Retina (tissue), 1 donor: ENCODE measurements at regions not wholly inside any gene's neighbourhood (a gene's known extent, or its start where the extent isn't known, plus 50 kb on each side); places are given as distances from the start of the nearest gene placed in this dataset.
"Not testable (repeated sequence)": the region's sequence is repeated elsewhere in the genome, so short reads cannot be mapped to it uniquely, and the experiment has no call there.

Source experiments
- DNase-seq: peaks from one replicate; pipeline ENCODE4 v3.0.0-alpha.2; 2016

DNA sequence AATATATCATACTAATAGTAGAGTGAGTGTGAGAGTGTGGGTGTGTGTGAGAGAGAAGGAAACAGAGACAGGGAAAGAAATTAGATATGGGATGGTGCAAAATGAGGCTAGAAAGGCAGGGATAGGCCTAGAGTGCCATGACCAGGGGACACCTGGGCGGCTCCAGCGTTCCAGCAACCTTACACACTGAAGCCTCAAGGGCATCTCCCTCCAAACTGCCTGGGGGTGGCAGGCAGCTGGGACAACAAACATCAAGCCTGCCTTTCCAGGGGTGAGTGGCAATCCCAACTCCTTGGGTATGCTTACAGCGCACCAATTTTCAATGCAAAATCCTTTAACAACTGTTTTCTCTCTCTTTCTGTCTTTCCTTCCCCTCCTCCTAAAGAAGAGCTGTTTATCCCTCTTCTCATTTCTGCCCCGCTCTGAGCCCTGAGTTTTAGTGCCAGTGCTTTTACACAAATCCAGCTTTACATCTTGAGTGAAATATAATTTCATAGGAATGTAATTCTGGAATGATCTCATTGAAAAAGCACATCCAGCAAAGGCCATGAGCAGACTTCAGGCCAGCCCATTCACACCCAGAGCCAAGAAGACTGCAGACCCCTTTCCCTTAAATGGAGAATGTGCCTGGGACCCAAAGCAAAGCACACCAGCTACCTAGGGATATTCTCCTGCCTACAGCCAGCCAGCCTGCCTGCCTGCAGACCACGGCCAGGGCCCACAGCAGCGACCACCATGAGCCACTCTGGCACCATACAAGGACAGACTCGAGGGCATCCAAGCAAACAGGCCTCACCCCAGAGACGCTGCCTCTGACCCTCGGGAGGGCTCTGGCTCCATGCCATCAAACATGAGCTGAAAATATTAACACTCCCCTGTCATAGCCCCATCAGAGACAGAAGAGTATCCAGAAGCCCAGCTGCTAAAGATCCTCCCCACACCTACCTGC, 90.3 kb downstream of the RPL27A start:
- DNase-seq = no peak

DNA sequence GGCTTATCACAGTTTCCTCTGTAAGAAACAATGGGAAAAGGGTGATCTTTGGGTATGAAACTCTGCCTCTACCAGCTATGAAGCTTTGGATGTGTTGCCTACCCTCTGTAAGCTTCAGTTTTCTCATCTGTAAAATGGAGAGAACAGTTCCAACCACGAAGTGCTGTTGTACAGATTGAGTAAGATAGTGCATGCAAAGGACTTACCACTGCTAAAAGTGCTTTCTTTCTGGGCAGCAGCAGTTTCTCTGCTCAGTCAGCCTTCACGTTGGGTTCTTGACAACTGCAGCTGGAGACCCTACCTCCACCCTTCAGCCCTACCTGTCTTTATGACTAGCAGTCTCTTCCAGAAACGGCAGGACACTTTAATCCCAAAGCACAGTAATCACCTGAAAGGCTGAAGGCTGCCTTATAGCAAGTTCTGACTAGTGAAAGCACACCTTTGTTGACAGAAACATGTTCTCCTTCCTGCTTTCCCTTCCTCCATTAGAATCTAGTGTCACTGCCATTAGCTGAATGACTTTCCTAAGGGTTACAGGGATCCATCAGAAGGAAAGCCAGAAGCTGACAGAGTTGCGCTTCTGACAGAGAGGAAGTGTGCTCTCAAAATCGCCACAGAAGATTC, 91.4 kb downstream of the RPL27A start:
- no peak for DNase-seq

DNA sequence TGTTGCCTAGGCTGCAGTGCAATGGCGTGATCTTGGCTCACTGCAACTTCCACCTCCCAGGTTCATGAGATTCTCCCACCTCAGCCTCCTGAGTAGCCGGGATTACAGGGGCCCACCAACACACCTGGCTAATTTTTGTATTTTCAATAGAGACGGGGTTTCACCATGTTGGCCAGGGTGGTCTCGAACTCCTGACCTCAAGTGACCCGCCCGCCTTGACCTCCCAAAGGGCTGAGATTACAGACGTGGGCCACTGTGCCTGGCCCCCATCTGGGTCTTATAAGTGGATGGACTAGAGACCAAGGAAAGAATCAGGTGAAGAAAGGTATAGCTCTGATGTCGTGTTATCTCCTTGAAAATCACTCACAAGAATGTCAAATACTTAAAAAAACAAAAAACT, 92.3 kb downstream of the RPL27A start:
- DNase-seq = not testable (repeated sequence)

DNA sequence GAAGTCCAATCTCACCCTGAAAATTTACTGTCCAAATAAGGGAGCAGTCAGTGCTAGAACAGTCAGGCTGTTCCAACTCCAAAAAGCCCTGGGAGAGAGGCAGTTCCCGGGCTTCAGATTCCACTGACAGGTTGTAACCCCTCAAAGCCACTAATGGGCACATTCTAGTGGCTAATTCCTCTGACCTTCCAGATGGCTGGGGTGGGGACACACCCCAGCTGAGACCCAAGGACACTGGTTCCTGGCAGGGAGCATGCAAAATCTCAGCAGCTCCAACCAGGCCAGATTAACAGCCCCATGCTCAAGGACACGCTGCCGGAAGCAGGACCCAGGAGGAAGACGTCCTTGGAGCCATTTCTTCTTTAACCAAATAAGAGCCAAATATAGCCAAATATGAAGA, 92.7 kb downstream of the RPL27A start:
- DNase-seq = no peak

DNA sequence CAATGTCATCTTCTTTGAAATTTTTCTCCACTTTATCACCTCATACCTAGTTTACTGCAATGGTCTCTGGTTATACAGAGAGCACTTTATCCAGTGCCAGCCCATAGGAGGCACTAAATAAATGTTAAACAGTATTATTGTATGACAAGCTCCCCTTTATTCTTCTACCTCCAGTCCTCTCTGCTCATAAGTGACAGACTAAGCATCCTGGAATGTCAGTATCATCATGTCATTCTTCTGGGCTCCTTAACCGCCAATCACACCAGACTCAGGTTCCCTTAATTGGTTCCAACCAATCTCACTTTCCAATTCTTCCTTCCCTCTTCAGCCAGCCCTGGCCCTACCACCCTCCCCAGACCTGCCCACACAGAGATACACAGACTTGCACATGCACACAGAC, 93.1 kb downstream of the RPL27A start:
- no peak for DNase-seq

DNA sequence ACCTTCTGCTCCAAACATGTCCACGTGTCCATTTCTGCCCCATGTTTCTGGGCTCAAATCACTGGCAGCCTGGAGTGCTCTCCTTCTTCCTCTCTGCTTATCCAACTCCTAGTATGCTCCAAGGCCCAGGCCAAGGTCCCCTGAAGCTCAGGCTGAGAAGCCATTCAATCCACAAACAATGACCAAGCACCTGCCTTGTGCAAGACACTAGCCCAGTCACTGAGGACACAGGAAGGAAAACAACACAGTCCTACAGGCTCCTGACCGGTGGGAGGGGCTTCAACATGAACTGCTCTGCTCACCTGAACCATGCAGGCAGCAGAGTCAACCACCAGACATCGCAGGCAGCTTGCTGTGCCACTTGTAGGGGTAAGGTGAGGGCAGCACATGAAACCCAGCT, 93.6 kb downstream of the RPL27A start:
- no peak for DNase-seq

DNA sequence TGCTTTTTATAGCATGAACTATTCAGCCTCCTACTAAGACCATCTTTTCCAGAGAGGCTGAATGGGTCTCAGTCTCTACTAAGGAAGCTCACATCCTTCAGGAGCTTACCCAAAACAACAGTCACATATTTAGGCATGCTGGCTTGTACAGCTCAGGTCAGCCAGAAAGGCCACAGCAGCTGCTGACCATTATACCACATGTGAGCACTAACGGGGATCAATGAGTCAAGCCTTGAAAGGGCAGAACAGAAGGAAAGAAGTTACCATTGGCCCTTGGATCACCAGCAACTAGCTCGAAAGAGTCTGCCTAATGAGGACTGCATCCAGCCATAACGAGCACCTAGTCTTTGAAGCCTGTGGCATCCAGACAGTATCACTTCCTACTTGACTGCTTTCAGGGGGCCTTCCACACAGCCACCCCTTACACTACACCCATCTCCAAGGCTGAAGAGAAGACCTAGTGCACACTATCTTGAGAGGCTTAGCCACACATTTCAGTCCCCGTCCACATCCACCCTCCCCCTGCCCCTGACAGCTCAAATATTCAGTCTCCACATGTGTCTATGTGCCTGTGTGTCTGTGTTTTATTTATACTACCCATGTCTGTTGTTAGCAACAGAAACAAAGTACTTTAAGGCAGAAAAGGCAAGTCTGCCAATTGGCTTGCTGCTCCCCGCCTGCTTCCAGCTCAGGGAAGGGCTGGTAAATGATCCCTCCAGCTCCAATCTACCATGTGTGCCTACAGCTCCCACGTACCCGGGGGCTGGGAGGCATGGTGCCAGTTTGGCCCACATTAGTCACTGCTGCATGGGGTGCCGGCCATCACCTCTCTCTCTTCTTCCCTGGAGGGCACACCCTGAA, 95.5 kb downstream of the RPL27A start:
- DNase-seq = no peak

DNA sequence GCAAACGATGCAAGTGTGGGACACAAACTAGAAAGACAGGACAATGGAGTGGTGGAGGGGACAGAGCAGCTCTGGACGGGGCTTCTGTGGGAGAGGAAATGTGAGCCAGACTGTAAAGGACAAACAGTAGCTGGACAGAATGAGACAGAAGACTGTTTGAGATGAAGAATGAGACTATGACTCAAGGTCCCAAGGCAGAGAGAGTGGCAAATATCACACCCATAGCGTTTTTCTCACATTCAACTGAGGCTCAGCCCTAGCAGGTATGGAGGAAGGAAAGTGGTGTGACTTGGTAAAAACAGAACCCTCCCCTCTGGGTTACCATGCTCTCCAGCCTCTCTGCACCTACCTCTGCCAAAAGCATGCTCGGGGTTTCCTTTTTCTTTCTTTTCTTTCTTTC, 96.5 kb downstream of the RPL27A start:
- DNase-seq = no peak

DNA sequence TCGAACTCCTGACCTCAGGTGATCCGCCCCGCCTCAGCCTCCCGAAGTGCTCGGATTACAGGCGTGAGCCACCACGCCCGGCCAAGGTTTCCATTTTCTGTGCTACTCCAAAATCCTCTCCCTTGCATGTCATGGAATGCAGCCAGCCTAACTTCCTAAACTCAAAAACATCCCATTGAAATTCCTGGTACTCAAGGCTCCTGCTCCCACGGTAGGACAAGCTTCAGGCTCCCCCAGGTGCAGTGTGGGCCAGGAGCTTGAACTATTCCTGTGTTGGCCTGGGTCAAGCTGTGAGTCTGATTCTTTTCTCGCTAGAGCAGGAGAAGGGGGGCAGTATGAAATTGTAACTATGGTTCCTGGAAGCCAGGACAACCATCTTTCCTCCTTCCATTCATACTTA, 97.1 kb downstream of the RPL27A start:
- no peak for DNase-seq

DNA sequence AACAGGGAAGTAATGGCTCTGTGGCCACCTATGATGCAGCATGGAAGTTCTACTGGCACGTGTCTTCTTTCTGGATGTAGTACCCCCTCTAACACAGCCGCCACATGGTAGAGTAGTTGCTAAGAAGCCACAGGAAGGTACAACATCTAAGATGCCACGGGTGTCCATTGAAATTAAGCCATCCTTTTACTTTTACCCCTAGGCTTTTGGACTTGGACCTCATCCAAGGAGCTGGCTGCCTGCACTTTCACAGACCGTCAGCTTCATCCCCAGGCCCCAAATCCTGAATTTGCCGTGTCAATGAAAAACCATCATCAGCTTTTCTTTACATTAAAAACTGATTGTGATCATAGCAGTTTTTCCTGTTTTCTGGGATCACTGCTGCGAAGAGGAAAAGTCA, 102.4 kb downstream of the RPL27A start:
- DNase-seq = no peak

DNA sequence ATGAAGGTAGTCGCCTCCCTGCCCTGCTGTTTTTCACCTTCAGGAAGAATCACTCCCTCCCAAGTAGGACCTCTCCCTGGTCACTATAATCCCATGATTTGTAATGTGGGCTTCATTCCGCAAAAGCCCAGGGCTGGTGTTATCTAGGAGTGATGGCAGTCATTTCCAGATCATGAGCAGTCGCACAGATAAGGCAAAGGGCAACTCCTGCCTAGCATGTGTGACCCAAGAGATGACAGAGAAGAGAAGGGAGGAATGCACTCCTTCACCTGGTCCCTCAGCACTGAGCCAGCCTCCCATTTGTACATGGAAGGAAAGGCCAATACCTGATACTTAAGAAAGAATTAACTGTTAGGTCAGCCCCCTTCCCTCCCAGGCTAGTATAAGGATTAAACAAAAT, 102.9 kb downstream of the RPL27A start:
- DNase-seq = no peak

DNA sequence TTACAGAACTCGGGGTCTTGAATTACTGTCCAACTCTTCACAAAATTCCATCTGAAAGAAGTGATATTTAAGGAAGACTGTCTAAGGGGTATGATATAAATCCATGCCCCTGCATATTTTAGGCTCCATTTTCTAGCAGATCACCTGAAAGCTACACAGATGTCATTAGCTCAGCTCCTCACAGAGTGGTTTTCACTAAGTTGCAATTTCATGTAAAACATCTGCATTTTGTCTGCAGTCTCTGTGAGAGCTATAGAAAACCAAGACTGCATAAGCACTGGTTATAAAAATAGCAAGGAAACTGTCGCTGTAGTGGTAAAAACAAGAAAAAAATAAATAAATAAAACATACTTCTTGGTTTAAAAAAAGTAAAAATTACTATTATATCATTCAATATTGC, 103.4 kb downstream of the RPL27A start:
- no peak for DNase-seq

DNA sequence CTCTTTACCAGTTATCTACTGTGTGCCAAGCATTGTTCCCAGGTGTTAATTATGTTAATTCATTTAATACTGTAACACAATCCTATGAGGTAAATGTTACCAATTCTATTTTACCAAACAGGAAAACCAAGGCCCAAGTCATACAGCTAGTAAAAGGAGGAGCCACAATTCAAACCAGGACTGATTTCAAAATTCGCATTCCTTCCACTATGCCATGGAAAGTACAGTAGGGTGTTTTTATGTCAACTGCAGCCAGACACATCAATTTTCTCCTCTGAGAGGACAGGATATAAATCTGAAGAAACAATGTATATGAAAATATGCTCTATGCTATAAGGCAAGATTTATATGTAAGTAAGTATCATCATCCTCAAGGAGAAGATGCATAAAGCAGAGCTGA, 104.3 kb downstream of the RPL27A start:
- DNase-seq = no peak

DNA sequence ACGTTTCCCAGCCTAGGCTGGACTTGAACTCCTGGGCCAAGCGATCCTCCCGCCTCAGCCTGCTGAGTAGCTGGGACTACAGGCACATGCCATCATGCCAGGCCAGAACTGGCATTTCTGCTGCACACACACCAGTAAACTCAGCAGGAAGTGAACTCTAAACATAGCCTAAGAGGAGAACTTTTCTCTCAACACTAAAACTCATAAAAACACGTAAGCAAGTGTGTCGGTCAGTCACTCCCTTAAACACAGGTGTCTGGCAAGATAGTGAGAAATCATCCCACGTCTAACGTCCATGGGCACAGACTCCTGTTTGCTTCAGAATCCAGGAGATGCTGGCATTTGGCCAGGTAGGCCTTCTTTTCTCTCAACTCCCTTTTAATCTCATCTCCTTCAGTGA, 104.8 kb downstream of the RPL27A start:
- DNase-seq = no peak

DNA sequence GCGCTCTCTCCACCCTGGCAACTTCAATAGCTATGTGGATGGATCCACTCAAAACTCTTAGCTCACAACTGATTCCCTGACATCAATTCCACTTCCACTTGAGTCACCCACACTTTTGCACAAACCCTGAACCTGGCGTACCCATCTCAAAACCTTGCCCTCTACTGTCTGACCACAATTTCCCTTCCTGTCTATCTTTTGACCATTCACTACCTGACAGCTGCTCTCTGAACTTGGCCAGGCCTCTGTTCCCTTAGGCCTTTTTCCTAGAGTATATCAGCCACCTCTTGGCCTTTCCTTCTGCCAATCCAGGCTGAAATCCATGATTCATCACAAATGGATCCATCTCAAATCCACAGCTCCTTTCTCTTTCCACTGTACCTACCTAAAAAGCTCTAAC, 106.0 kb downstream of the RPL27A start:
- no peak for DNase-seq

DNA sequence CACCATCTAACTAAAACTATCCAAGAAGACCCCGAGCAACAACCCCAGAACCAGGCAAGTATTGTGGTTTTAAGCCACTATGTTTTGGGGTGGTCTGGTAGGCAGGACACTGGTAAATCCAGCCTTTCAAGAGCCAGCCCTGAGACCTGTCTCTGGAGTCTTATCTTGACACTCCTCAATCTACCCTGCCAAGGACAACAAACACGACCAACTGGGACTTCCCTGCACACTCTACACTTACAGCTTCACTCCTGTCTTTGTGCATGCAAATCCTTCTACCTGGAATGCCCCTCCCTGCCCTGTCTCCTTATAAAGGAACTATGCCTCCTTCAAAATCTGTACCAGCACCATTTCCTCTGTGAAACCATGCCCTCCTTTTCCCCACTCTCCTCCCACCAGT, 107.3 kb downstream of the RPL27A start:
- no peak for DNase-seq

DNA sequence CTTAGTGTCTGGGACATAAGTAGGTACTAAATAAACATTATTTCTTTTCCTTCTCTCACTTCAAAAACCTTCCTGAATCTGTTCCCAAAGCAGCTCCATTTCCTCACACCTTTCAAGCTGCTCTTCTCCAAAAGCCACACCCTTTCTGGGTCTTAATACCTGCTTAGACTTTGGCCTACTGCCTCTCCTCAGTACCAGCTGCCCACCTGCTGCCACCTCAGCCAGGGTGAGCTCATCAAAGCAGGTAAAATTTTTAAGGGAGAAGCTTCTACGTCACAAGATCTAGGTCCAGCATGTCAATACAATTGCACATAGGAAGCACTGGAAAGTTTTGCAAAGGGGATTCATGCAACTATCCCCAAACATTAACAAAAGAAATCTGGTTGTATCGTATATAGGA, 108.4 kb downstream of the RPL27A start:
- no peak for DNase-seq

DNA sequence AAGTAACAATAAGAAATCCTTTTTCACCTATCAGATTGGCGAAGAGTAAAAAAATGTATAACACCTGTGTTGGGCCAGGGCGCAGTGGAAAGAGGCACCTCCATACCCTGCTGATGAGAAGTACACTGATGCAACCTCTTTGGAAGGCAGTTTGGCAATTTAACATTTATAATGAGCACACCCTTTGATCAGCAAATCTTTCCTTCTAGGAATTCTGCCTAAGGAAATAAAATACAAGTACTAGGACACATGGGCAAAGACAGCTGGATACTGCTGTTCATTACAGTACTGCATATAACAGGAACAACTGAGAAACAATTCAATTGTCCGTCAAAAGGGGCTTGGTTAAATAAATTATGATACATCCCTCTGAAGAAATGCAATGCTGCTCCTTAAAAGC, 110.1 kb downstream of the RPL27A start:
- no peak for DNase-seq

DNA sequence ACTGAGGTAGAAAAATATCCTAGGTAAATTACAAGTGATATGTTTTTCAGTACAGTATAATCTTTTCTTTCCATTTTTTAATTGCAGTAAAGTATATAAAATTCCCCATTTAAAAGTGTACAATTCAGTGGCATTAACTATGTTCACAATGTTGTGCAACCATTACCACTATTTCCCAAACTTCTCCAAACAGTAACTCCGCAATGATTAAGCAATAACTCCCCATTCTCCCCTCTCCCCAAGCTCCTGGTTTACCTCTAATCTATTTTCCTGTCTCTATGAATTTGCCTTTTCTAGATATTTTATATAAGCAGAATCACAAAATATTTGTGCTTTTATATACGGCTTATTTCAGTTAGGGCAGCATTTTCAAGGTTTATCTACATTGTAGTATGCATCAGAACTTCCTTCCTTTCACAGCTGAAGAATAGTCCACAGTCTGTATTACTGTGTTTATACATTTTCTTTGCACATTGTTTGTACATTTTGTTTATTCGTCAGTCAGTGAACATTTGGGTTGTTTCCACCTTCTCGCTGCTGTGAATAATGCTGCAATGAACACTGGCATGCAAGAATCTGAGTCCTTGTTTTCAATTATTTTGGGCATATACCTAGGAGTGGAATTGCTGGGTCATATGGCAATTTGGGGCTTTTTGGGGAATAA, 110.7 kb downstream of the RPL27A start:
- no peak for DNase-seq

DNA sequence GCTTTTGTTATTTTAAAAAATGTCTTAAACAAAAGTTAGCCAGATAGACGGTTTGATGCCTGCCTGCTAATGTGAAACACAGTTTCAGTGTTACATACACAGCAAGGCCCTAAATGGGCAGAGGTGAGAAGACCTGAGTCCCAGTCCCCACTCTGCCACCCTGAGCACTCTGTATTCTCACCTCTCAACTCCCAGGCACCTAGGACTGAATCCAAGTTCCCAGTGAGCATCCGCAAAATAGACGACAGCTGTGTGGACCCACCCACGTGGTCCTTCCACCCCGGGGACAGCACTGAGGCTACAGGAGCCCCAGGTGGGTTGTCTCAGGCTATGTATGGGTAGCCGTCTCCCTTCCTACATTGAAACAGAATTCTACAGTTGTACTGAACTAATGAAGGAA, 111.5 kb downstream of the RPL27A start:
- no peak for DNase-seq

DNA sequence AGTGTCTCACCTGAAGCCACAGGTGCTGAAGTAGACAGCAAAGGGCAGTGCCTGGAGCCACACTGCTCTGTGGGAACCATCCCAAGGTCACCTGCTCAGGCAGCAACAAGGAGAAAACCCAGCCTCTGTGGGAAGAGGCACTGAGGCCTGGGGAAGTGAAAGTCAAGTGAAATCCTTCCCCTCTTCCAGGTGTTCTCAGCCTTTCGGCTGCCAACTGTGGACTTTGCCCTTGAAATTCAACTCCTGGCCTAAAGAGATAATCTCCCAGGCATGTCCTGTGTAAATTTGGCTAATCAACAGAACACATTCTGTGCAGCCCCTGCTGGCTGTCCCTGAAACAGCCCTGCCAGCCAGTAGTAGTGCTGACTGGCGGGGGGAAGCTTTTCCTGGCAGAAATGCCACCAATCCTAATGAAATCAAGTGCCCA, 112.1 kb downstream of the RPL27A start:
- DNase-seq = no peak

DNA sequence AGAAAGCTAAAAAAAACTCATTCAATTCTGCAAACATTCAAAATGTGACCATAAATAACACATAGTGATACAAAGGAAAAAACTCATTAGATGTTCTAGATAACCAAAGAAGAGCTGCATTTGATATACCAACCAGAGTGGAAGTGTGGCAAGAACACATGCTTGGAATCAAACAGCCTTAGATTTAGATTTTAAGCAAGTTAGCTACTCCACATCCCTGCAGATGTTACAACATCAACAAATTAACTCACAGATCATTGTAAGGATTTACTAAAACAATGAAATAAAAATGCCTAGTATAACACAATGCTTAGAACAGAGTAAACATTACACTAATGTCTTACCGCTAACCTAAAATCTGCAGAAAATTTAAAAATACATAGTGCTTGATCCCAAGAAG, 114.0 kb upstream of the AKIP1 start:
- no peak for DNase-seq

DNA sequence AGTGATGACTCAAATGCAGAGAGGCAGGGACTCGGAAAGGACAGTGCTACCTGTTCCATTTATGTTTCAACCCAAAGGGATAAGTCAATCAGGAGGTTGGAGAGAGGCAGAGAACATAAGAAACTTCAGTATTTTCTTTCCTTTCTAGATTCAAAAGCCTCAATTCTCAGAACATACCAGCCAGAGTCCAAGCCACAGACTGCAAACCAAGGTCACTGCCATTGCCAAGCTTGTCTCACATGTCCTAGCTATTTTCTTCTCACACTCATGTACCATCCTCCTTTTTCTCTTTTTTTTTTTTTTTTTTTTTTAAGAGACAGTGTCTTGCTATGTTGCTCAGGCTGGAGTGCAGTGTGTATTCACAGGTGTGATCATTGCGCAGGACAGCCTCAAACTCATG, 111.7 kb upstream of the AKIP1 start:
- no peak for DNase-seq
